Muscle of leg (tissue), 3 donors: ENCODE measurements at regions not wholly inside any gene's neighbourhood (a gene's known extent, or its start where the extent isn't known, plus 50 kb on each side); places are given as distances from the start of the nearest gene placed in this dataset.
A peak's percentile ranks its signal among the peaks of the same experiment; 100 is the strongest.

ENCODE experiments used
- DNase-seq: peaks from one replicate; pipeline ENCODE4 v3.0.0; 2013
- H3K27ac ChIP-seq: one replicate; pipeline ENCODE4 v1.5.1; 2013; ENCODE audit warnings: mild to moderate bottlenecking, low read length, control low read depth
- H3K27me3 ChIP-seq: one replicate; pipeline ENCODE4 v1.6.1; 2013; ENCODE audit warnings: low read length; ENCODE audit not compliant: control insufficient read depth, insufficient read depth
- H3K36me3 ChIP-seq: one replicate; pipeline ENCODE4 v1.6.1; 2013; ENCODE audit warnings: low read length; ENCODE audit not compliant: control insufficient read depth, insufficient read depth
- H3K4me1 ChIP-seq: one replicate; pipeline ENCODE4 v1.6.1; 2013; ENCODE audit warnings: low read length; ENCODE audit not compliant: control insufficient read depth, insufficient read depth
- H3K4me3 ChIP-seq: one replicate; pipeline ENCODE4 v1.5.1; 2013; ENCODE audit warnings: low read length, control low read depth
- H3K9me3 ChIP-seq: replicated peaks from 2 replicates; pipeline ENCODE4 v1.6.1; 2013; ENCODE audit warnings: low read depth, low read length; ENCODE audit not compliant: control insufficient read depth
- WGBS: methylation state at CpG from one replicate; pipeline ENCODE4 v1.1.5; 2013; ENCODE audit warnings: missing lambda C conversion rate; ENCODE audit not compliant: insufficient coverage; 5-methylcytosine and 5-hydroxymethylcytosine counted together

GRCh38 chr15:68524753-68525584 is 53.8 kb upstream of the CORO2B start:
- Histone ChIP-seq H3K9me3 (no peaks in the 10 kb centered on the region), H3K4me1 (no peaks in the 10 kb centered on the region), H3K36me3 (no peaks in the 10 kb centered on the region), H3K4me3 (no peak overlapping the region), H3K27ac (no peak overlapping the region), H3K27me3 (no peaks in the 10 kb centered on the region)
- 83% methylated on average over 1 of the region's 4 CpGs for WGBS
- DNase-seq, result peak; percentile 33

DNA sequence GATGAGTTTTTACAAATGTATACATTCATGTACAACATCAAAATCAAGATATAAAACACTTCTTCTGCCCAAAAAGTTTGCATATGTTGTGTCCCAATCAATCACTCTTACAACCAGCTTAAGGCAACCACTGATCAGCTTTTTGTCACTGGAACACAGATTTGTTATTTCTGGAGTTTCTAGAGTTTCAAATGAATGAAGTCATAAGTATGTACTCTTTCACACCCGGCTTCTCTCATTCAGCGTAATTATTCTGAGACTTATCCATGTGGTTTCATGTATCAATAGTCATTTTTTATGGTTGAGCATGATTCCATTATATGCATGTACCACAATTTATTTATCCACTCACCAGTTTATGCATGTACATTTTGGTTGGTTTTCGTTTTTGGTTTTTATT is 53.0 kb upstream of the CORO2B start:
- no peak for DNase-seq
- no peaks in the 10 kb centered on the region for H3K27me3 ChIP-seq
- H3K36me3 ChIP-seq, result no peaks in the 10 kb centered on the region
- H3K9me3 ChIP-seq, result no peaks in the 10 kb centered on the region
- no peaks in the 10 kb centered on the region for H3K4me1 ChIP-seq
- WGBS, result no CpG with 5 or more reads among the region's 3 CpGs
- no peak overlapping the region for H3K4me3 ChIP-seq
- H3K27ac ChIP-seq, result no peak overlapping the region

- H3K9me3 ChIP-seq, result no peaks in the 10 kb centered on the region
- no peaks in the 10 kb centered on the region for H3K36me3 ChIP-seq
- H3K27ac ChIP-seq, result no peak overlapping the region
- no peak for DNase-seq
- no peaks in the 10 kb centered on the region for H3K27me3 ChIP-seq
- no peaks in the 10 kb centered on the region for H3K4me1 ChIP-seq
- no peak overlapping the region for H3K4me3 ChIP-seq
Measured at GRCh38 chr15:68526269-68526668, 52.5 kb upstream of the CORO2B start.

DNA sequence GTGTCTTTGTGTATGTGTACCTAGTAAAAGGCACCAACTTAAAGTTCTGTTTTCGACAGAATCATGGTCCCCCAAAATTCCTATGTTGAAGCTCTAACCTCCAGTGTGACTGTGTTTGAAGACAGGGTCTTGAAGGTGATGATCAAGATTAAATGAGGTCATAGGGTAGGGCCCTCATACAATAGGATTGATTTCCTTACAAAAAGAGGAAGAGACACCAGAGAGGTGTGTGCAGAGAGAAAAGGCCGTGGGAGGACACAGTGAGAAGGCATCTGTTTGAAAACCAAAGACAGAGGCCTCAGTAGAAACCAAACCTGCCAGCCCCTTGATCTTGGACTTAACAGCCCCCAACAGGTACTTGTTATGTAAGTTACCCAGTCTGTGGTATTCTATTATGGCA is 52.0 kb upstream of the CORO2B start:
- Histone ChIP-seq H3K27ac (no peak overlapping the region), H3K9me3 (no peaks in the 10 kb centered on the region), H3K4me1 (no peaks in the 10 kb centered on the region), H3K36me3 (no peaks in the 10 kb centered on the region), H3K27me3 (no peaks in the 10 kb centered on the region), H3K4me3 (no peak overlapping the region)
- no peak for DNase-seq
- 80% methylated on average over 1 of the region's 2 CpGs for WGBS

DNA sequence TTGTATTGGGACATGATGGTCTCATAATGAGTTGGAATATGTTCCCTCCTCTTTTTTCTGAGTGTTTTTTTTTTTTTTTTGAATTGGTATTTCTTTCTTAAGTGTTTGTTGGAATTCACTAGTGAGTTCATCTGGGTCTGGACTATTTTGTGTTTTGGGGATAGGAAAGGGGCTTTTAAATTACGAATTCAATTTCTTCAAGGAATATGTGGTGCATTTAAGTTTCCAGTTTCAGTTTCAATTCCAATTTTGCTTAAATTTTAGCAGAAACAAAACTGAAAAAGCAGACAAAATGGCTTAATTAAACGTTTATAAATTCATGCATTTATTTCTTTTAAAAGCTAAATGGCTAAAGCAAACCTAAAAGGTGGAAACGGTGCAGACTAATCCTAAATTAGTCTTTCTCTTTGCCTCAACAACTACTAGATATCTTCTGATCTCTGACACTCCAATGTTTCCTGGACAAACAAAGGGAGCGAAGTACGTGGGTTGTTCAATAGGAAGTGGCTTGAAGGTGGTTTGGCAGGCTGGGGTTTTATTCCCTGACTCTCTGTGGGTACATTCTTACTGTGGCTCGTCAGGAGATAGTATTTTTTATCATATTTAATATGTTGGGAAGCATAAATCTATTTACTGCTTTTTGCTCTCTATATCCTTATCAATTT is 50.0 kb upstream of the CORO2B start:
- Histone ChIP-seq H3K4me1 (no peaks in the 10 kb centered on the region), H3K27me3 (no peaks in the 10 kb centered on the region), H3K9me3 (peaks cover 4% of the 10 kb centered on the region), H3K36me3 (no peaks in the 10 kb centered on the region), H3K4me3 (no peak overlapping the region), H3K27ac (no peak overlapping the region)
- no peak for DNase-seq
- WGBS, result no CpG with 5 or more reads among the region's 6 CpGs
